GM21825 (cell line): ENCODE measurements at regions not wholly inside any gene's neighbourhood (a gene's known extent, or its start where the extent isn't known, plus 50 kb on each side); places are given as distances from the start of the nearest gene placed in this dataset.

Source experiments
- ATAC-seq: cut with Tn5 transposase; IDR thresholded peaks from one replicate; pipeline ENCODE4 v1.9.1; 2021; ENCODE audit warnings: mild to moderate bottlenecking, moderate library complexity; ENCODE audit not compliant: unreplicated experiment

GRCh38 chr9:99732715-99733114 is 89.0 kb upstream of the NR4A3 start:
- no peak for ATAC-seq

GRCh38 chr9:99735041-99735440 is 86.6 kb upstream of the NR4A3 start:
- ATAC-seq: no peak

- no peak for ATAC-seq
Measured at GRCh38 chr9:99736291-99736690, 85.4 kb upstream of the NR4A3 start.

- ATAC-seq: no peak
Measured at GRCh38 chr9:99737649-99738048, 84.0 kb upstream of the NR4A3 start.

- no peak for ATAC-seq
Measured at GRCh38 chr9:99743006-99743405, 78.7 kb upstream of the NR4A3 start.

- ATAC-seq: no peak
Measured at GRCh38 chr9:99743455-99743854, 78.2 kb upstream of the NR4A3 start.

- no peak for ATAC-seq
Measured at GRCh38 chr9:99744132-99744531, 77.6 kb upstream of the NR4A3 start.

- no peak for ATAC-seq
Measured at GRCh38 chr9:99745085-99745484, 76.6 kb upstream of the NR4A3 start.

- no peak for ATAC-seq
Measured at GRCh38 chr9:99746406-99746805, 75.3 kb upstream of the NR4A3 start.

GRCh38 chr9:99748266-99748665 is 73.4 kb upstream of the NR4A3 start:
- ATAC-seq: no peak

GRCh38 chr9:99748676-99749075 is 73.0 kb upstream of the NR4A3 start:
- no peak for ATAC-seq

GRCh38 chr9:99749641-99750040 is 72.0 kb upstream of the NR4A3 start:
- ATAC-seq: no peak

- no peak for ATAC-seq
Measured at GRCh38 chr9:99750526-99750925, 71.2 kb upstream of the NR4A3 start.

- ATAC-seq: no peak
Measured at GRCh38 chr9:99752417-99753109, 69.1 kb upstream of the NR4A3 start.

GRCh38 chr9:99753436-99753835 is 68.2 kb upstream of the NR4A3 start:
- ATAC-seq: no peak

- ATAC-seq: no peak
Measured at GRCh38 chr9:99760421-99760820, 61.3 kb upstream of the NR4A3 start.

- peak; percentile 99 for ATAC-seq
Measured at GRCh38 chr9:99762470-99762869, 59.2 kb upstream of the NR4A3 start.
